ENCODE measurements at regions not wholly inside any gene's neighbourhood (a gene's known extent, or its start where the extent isn't known, plus 50 kb on each side); places are given as distances from the start of the nearest gene placed in this dataset.

DNA sequence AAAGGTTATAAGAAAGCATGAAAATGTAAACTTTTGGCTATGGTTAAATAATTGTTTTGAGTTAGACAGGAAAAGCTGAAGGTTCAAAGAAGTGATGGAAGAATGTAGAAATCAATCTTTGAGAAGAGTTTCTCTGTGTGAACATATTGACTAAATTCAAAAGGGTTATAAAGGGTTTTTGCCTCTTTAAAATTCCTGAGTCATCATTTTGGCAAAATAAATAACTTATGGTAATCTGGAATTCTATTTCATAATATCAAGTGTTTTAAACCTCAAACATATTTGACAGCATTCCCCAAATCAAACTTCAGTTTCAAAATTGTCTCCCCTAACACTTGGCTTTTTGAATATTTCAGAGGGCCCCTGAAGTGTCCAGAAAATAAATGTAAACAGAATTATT is 60.6 kb upstream of the SPINK5 start:
- TF ChIP-seq YY1 (IDR thresholded peaks at IDR 0.05; ENCODE audit: insufficient read depth, insufficient read length) (no peak), ZNF274 (IDR thresholded peaks at IDR 0.05; ENCODE audit: low read depth, low read length) (no peak), SUZ12 (IDR thresholded peaks at IDR 0.05; ENCODE audit: extremely low read depth, insufficient read depth, insufficient read length) (no peak)
